ENCODE measurements at regions not wholly inside any gene's neighbourhood (a gene's known extent, or its start where the extent isn't known, plus 50 kb on each side); places are given as distances from the start of the nearest gene placed in this dataset.

GRCh38 chr1:212207822-212208520, 77.2 kb upstream of the PPP2R5A start:
- peaks cover 2% of the 10 kb centered on the region for H3K27me3 ChIP-seq (ENCODE audit: control insufficient read depth, insufficient read depth, low read length)
- ATAC-seq (ENCODE audit: low read depth in 2 of 2) (no peak), DNase-seq (no peak)
- no peaks in the 10 kb centered on the region for H3K36me3 ChIP-seq (ENCODE audit: control insufficient read depth, insufficient read depth, low read length)
- no peaks in the 10 kb centered on the region for H3K9me3 ChIP-seq (ENCODE audit: control insufficient read depth in 2 of 2, low read length in 2 of 2)
- Mint-ChIP-seq H3K36me3 (no peaks in the 10 kb centered on the region), H3K27ac (peak overlapping the region in 1 of 3 donors; percentile 11), H3K4me1 (no peaks in the 10 kb centered on the region), H3K9me3 (no peaks in the 10 kb centered on the region), H3K4me3 (no peak overlapping the region), H3K27me3 (peaks cover 4% of the 10 kb centered on the region)
- no peak overlapping the region for H3K27ac ChIP-seq (ENCODE audit: insufficient read depth, low read length, poor library complexity, severe bottlenecking)
- no peak overlapping the region for H3K4me3 ChIP-seq (ENCODE audit: low read depth, low read length)
- H3K4me1 ChIP-seq (ENCODE audit: control insufficient read depth, insufficient read depth, low read length, poor library complexity, severe bottlenecking): no peaks in the 10 kb centered on the region

GRCh38 chr1:212208978-212209644, 76.1 kb upstream of the PPP2R5A start:
- H3K4me3 ChIP-seq (ENCODE audit: low read depth, low read length): no peak overlapping the region
- H3K36me3 ChIP-seq (ENCODE audit: control insufficient read depth, insufficient read depth, low read length): no peaks in the 10 kb centered on the region
- no peaks in the 10 kb centered on the region for H3K9me3 ChIP-seq (ENCODE audit: control insufficient read depth in 2 of 2, low read length in 2 of 2)
- no peak for ATAC-seq (ENCODE audit: low read depth in 2 of 2)
- H3K4me3 Mint-ChIP-seq: no peak overlapping the region
- peaks cover 4% of the 10 kb centered on the region for H3K27me3 Mint-ChIP-seq
- H3K4me1 ChIP-seq (ENCODE audit: control insufficient read depth, insufficient read depth, low read length, poor library complexity, severe bottlenecking): no peaks in the 10 kb centered on the region
- no peaks in the 10 kb centered on the region for H3K4me1 Mint-ChIP-seq
- no peaks in the 10 kb centered on the region for H3K9me3 Mint-ChIP-seq
- no peak overlapping the region for H3K27ac ChIP-seq (ENCODE audit: insufficient read depth, low read length, poor library complexity, severe bottlenecking)
- H3K36me3 Mint-ChIP-seq: no peaks in the 10 kb centered on the region
- peak overlapping the region in 1 of 3 donors; percentile 6 for H3K27ac Mint-ChIP-seq
- peaks cover 2% of the 10 kb centered on the region for H3K27me3 ChIP-seq (ENCODE audit: control insufficient read depth, insufficient read depth, low read length)
- DNase-seq: no peak

- Mint-ChIP-seq H3K4me1 (no peaks in the 10 kb centered on the region), H3K27me3 (peaks cover 4% of the 10 kb centered on the region), H3K9me3 (no peaks in the 10 kb centered on the region), H3K36me3 (no peaks in the 10 kb centered on the region), H3K4me3 (no peak overlapping the region), H3K27ac (no peak overlapping the region)
- no peak for DNase-seq
- Histone ChIP-seq H3K27me3 (ENCODE audit: control insufficient read depth, insufficient read depth, low read length) (no peaks in the 10 kb centered on the region), H3K36me3 (ENCODE audit: control insufficient read depth, insufficient read depth, low read length) (no peaks in the 10 kb centered on the region), H3K4me3 (ENCODE audit: low read depth, low read length) (no peak overlapping the region), H3K27ac (ENCODE audit: insufficient read depth, low read length, poor library complexity, severe bottlenecking) (no peak overlapping the region), H3K9me3 (ENCODE audit: control insufficient read depth in 2 of 2, low read length in 2 of 2) (no peaks in the 10 kb centered on the region), H3K4me1 (ENCODE audit: control insufficient read depth, insufficient read depth, low read length, poor library complexity, severe bottlenecking) (no peaks in the 10 kb centered on the region)
- no peak for ATAC-seq (ENCODE audit: low read depth in 2 of 2)
Measured at GRCh38 chr1:212211371-212211770, 73.8 kb upstream of the PPP2R5A start.

GRCh38 chr1:212212343-212212742, 72.9 kb upstream of the PPP2R5A start:
- H3K4me1 ChIP-seq (ENCODE audit: control insufficient read depth, insufficient read depth, low read length, poor library complexity, severe bottlenecking): no peaks in the 10 kb centered on the region
- H3K9me3 ChIP-seq (ENCODE audit: control insufficient read depth in 2 of 2, low read length in 2 of 2): no peaks in the 10 kb centered on the region
- no peak overlapping the region for H3K27ac Mint-ChIP-seq
- no peaks in the 10 kb centered on the region for H3K36me3 ChIP-seq (ENCODE audit: control insufficient read depth, insufficient read depth, low read length)
- no peak overlapping the region for H3K27ac ChIP-seq (ENCODE audit: insufficient read depth, low read length, poor library complexity, severe bottlenecking)
- no peak overlapping the region for H3K4me3 ChIP-seq (ENCODE audit: low read depth, low read length)
- H3K4me1 Mint-ChIP-seq: no peaks in the 10 kb centered on the region
- no peak for ATAC-seq (ENCODE audit: low read depth in 2 of 2)
- H3K4me3 Mint-ChIP-seq: no peak overlapping the region
- peaks cover 6% of the 10 kb centered on the region for H3K27me3 Mint-ChIP-seq
- no peaks in the 10 kb centered on the region for H3K9me3 Mint-ChIP-seq
- no peaks in the 10 kb centered on the region for H3K27me3 ChIP-seq (ENCODE audit: control insufficient read depth, insufficient read depth, low read length)
- H3K36me3 Mint-ChIP-seq: no peaks in the 10 kb centered on the region
- DNase-seq: no peak

- ATAC-seq (ENCODE audit: low read depth in 2 of 2) (no peak), DNase-seq (no peak)
- no peaks in the 10 kb centered on the region for H3K27me3 ChIP-seq (ENCODE audit: control insufficient read depth, insufficient read depth, low read length)
- no peaks in the 10 kb centered on the region for H3K4me1 ChIP-seq (ENCODE audit: control insufficient read depth, insufficient read depth, low read length, poor library complexity, severe bottlenecking)
- H3K27ac ChIP-seq (ENCODE audit: insufficient read depth, low read length, poor library complexity, severe bottlenecking): no peak overlapping the region
- Mint-ChIP-seq H3K27ac (no peak overlapping the region), H3K4me1 (no peaks in the 10 kb centered on the region), H3K36me3 (no peaks in the 10 kb centered on the region), H3K4me3 (no peak overlapping the region), H3K9me3 (no peaks in the 10 kb centered on the region), H3K27me3 (peaks cover 11% of the 10 kb centered on the region)
- H3K9me3 ChIP-seq (ENCODE audit: control insufficient read depth in 2 of 2, low read length in 2 of 2): no peaks in the 10 kb centered on the region
- no peaks in the 10 kb centered on the region for H3K36me3 ChIP-seq (ENCODE audit: control insufficient read depth, insufficient read depth, low read length)
- H3K4me3 ChIP-seq (ENCODE audit: low read depth, low read length): no peak overlapping the region
Measured at GRCh38 chr1:212212906-212213305, 72.3 kb upstream of the PPP2R5A start.

GRCh38 chr1:212213784-212214183, 71.4 kb upstream of the PPP2R5A start:
- no peak for DNase-seq
- no peaks in the 10 kb centered on the region for H3K36me3 Mint-ChIP-seq

GRCh38 chr1:212214325-212214724, 70.9 kb upstream of the PPP2R5A start:
- H3K27ac Mint-ChIP-seq: no peak overlapping the region
- DNase-seq: no peak
- H3K9me3 ChIP-seq (ENCODE audit: control insufficient read depth in 2 of 2, low read length in 2 of 2): no peaks in the 10 kb centered on the region
- peaks cover 11% of the 10 kb centered on the region for H3K27me3 Mint-ChIP-seq
- H3K27me3 ChIP-seq (ENCODE audit: control insufficient read depth, insufficient read depth, low read length): no peaks in the 10 kb centered on the region
- no peak for ATAC-seq (ENCODE audit: low read depth in 2 of 2)
- no peaks in the 10 kb centered on the region for H3K36me3 Mint-ChIP-seq
- no peak overlapping the region for H3K4me3 Mint-ChIP-seq
- peaks cover 0 to 4% (median 0%) of the 10 kb centered on the region in 4 donors for H3K4me1 Mint-ChIP-seq
- H3K9me3 Mint-ChIP-seq: no peaks in the 10 kb centered on the region
- H3K4me3 ChIP-seq (ENCODE audit: low read depth, low read length): no peak overlapping the region
- H3K36me3 ChIP-seq (ENCODE audit: control insufficient read depth, insufficient read depth, low read length): no peaks in the 10 kb centered on the region
- H3K27ac ChIP-seq (ENCODE audit: insufficient read depth, low read length, poor library complexity, severe bottlenecking): no peak overlapping the region
- H3K4me1 ChIP-seq (ENCODE audit: control insufficient read depth, insufficient read depth, low read length, poor library complexity, severe bottlenecking): no peaks in the 10 kb centered on the region

More at GRCh38 chr1:212213784-212214183, 71.4 kb upstream of the PPP2R5A start:
- no peak for ATAC-seq (ENCODE audit: low read depth in 2 of 2)
- no peaks in the 10 kb centered on the region for H3K9me3 Mint-ChIP-seq
- Histone ChIP-seq H3K4me1 (ENCODE audit: control insufficient read depth, insufficient read depth, low read length, poor library complexity, severe bottlenecking) (no peaks in the 10 kb centered on the region), H3K27ac (ENCODE audit: insufficient read depth, low read length, poor library complexity, severe bottlenecking) (no peak overlapping the region), H3K4me3 (ENCODE audit: low read depth, low read length) (no peak overlapping the region), H3K27me3 (ENCODE audit: control insufficient read depth, insufficient read depth, low read length) (no peaks in the 10 kb centered on the region), H3K9me3 (ENCODE audit: control insufficient read depth in 2 of 2, low read length in 2 of 2) (no peaks in the 10 kb centered on the region), H3K36me3 (ENCODE audit: control insufficient read depth, insufficient read depth, low read length) (no peaks in the 10 kb centered on the region)
- H3K4me3 Mint-ChIP-seq: no peak overlapping the region
- H3K27me3 Mint-ChIP-seq: peaks cover 11% of the 10 kb centered on the region
- no peak overlapping the region for H3K27ac Mint-ChIP-seq
- H3K4me1 Mint-ChIP-seq: peaks cover 0 to 4% (median 0%) of the 10 kb centered on the region in 4 donors

GRCh38 chr1:212215910-212216309, 69.3 kb upstream of the PPP2R5A start:
- ATAC-seq (ENCODE audit: low read depth in 2 of 2) (no peak), DNase-seq (no peak)
- Histone ChIP-seq H3K4me3 (ENCODE audit: low read depth, low read length) (no peak overlapping the region), H3K27me3 (ENCODE audit: control insufficient read depth, insufficient read depth, low read length) (no peaks in the 10 kb centered on the region), H3K4me1 (ENCODE audit: control insufficient read depth, insufficient read depth, low read length, poor library complexity, severe bottlenecking) (no peaks in the 10 kb centered on the region), H3K9me3 (ENCODE audit: control insufficient read depth in 2 of 2, low read length in 2 of 2) (no peaks in the 10 kb centered on the region), H3K27ac (ENCODE audit: insufficient read depth, low read length, poor library complexity, severe bottlenecking) (no peak overlapping the region), H3K36me3 (ENCODE audit: control insufficient read depth, insufficient read depth, low read length) (no peaks in the 10 kb centered on the region)
- Mint-ChIP-seq H3K27ac (no peak overlapping the region), H3K4me1 (peaks cover 0 to 4% (median 0%) of the 10 kb centered on the region in 4 donors), H3K36me3 (no peaks in the 10 kb centered on the region), H3K9me3 (no peaks in the 10 kb centered on the region), H3K4me3 (no peak overlapping the region), H3K27me3 (peaks cover 11% of the 10 kb centered on the region)
